ENCODE measurements at regions not wholly inside any gene's neighbourhood (a gene's known extent, or its start where the extent isn't known, plus 50 kb on each side); places are given as distances from the start of the nearest gene placed in this dataset.

DNA sequence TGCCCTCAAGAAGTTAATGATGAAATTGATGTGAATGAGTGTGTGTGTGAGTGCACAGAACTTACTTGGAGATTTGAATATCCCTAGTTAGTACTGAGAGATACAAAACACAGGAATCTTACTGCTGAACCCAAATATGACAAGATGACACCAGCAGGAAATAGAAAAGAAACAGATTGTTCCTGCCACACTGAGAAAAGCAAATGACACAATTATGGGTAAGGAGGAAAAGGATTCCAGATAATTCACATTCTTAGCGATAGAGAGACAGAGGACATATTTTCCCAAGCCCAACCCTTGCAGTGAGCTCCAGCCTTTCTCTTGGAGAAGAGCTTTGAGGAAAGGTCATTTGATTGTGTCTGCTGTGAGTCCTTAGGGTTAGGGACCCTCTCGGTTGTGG, 105.7 kb upstream of the SMIM21 start:
- TF ChIP-seq, protein P1, sequence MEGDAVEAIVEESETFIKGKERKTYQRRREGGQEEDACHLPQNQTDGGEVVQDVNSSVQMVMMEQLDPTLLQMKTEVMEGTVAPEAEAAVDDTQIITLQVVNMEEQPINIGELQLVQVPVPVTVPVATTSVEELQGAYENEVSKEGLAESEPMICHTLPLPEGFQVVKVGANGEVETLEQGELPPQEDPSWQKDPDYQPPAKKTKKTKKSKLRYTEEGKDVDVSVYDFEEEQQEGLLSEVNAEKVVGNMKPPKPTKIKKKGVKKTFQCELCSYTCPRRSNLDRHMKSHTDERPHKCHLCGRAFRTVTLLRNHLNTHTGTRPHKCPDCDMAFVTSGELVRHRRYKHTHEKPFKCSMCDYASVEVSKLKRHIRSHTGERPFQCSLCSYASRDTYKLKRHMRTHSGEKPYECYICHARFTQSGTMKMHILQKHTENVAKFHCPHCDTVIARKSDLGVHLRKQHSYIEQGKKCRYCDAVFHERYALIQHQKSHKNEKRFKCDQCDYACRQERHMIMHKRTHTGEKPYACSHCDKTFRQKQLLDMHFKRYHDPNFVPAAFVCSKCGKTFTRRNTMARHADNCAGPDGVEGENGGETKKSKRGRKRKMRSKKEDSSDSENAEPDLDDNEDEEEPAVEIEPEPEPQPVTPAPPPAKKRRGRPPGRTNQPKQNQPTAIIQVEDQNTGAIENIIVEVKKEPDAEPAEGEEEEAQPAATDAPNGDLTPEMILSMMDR (conservative IDR thresholded peaks at IDR 0.05 in 1 of 2, IDR thresholded peaks at IDR 0.05 in 1 of 2; ENCODE audit: low read depth in 1 of 2, low read length in 2 of 2) = no peak
- no peak for TF ChIP-seq EZH2 (IDR thresholded peaks at IDR 0.05; ENCODE audit: low read length, missing control alignments)

Measured in fibroblast of lung (primary cell).